ENCODE measurements at regions not wholly inside any gene's neighbourhood (a gene's known extent, or its start where the extent isn't known, plus 50 kb on each side); places are given as distances from the start of the nearest gene placed in this dataset.

DNA sequence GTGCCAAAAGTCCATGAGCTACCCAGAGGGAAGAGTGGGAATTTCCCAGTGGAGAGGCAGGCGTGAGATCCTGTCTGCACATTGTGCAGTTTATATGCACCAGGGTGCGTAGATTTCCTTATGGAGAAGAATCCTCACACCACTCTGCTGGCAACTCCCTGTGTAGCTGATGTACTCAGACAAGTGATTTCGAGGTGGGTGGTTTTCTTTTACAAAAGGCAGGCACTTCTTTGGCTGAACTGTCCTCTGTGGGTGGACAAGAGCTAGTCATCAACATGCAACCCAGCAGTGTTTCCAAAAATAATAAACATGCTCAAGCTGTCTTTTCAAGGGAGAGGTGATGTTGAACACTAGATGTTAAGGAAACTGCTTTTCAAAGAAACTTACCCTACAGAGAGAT lies 121.7 kb upstream of the NXT1 start:
- no peak for DNase-seq

DNA sequence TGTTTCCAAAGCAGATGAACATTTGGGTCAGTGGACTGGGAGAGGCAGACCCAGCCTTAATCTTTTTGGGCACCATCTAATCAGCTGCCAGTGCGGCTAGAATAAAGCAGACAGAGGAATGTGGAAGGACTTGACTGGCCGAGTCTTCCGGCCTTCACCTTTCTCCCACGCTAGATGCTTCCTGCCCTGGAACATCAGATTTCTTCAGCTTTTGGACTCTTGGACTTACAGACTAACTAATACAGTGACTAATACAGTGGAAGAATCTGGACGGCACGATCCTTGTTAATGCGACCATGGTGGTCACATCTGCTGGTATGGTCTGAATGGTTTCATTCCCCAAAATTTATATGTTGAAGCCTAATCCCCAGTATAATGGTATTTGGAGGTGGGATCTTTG lies 122.6 kb upstream of the NXT1 start:
- no peak for DNase-seq

DNA sequence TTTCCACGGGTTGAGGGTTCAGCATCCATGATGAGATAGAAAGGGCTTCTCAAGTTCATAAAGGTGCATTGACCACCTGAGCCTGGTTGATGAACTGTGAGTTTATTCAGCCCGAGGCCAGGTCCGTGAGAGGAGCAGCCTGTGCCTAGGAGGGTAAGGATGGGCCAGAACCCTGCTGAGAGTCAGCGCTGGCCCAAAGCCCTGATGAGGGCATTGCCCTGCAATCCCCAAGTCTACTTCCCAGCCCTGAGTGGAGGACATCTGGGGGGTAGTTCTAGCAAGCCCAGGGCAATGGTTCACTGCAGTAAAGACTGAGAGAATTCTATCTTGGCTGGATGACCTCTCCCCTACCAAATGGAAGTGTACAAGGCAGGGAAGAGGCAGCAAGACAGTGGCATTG lies 123.3 kb upstream of the NXT1 start:
- DNase-seq = no peak

DNA sequence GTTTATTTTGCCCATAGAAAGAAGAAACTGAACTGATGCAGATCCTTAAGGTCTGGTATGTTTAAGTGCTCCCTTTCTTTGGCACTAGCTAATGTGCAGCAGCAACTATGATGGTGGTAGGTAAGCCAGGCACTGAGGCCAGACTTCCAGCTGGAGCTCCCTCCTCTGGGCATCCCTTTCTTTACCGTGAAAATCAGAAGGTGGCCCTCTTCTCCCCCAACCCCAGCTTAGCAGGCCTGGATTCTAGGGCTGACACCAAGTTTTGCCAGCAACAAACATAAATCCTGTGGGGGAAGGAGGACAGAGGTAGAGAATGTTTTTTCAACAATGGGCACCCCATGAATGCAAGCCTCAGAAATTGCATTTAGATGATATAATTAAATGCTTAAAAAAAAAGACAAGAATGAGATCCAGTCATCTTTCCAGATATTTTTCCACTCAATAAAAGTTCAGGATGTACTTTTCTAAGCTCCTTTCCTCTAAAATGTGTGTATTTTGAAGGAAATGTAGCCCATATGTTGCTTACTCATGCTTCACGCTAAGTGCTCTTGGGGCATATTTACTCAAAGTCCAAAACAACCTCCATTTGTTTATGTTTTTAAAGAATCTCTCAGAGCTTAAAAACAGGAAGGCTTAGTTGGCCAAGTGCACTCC lies 123.9 kb upstream of the NXT1 start:
- no peak for DNase-seq

DNA sequence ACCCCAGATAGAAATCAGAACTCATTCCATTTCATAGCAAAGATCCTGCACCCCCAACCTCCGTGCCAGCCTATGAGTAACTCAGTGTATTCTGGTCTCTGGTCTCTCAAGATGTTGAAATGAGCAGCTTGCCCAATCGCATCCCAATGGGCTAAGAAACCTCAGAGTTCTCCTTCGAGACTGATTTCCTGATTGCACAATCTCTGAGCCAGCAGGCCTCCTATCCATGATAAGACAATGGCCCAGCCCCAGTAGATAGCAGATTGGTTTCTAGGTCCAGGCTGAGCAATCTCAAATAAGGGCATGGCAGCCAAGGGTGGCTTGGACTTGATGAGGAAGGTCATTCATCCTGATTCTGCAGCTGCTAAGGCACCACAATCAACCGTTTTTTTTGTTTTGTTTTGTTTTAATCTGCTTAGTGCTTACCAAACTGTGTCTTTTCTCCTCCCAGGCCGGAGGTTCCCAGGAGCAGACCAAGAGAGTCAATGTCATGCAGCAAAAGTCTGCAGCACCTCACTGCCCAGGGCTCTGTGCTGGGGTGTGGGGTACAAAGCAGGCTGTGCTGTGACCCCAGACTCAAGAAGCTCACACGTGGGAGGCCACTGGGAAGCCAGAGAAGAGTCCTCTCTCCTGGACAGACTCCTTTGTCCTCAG lies 125.1 kb upstream of the NXT1 start:
- DNase-seq = no peak

DNA sequence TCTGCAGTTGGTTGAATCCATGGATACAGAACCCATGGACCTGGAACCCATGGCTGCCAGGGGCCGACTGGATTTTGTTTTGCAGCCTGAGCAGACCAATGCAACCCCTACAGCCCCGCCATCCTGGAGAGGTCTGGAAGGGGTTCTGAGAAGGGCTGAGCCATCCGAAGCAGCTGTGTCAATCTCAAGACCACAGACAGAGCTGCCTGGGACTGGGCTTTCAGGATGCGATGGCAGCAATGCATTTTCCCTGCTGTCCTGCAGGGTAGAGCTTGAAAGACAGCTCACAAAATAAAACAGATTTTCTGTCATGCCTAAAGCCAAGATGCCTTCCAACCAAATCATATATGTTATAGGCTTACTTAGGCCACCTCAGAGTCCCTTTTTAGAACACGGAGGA lies 125.8 kb upstream of the NXT1 start:
- DNase-seq = no peak

DNA sequence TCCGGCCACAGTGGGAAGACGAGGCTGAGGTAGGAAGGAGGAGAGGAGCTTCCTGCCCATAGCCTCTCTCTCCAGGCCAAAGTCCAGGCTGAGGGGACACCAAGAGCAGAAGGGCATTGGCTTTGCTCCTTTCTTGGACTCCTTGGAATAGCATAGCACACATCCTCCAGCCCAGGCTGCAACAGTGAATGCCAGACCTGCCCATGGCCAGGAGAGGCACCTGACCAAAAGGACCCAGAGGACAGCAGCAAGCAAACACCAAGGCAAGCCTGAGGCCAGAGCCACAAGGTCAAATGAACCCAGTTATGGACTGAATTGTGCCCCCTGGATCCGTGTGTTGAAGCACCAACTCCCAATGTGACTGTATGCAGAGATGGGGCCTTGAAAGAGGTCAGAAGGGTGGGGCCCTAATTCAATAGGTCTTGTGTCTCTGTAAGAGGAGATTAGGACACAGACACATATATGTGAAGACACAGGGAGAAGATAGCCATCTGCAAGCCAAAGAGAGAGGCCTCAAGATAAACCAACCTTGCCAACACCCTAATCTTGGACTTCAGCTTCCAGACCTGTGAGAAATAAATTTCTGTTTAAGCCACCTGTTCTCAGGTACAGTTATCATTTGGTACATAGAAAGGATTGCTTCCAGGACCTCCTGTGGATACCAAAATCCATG lies 126.5 kb upstream of the NXT1 start:
- DNase-seq = no peak

DNA sequence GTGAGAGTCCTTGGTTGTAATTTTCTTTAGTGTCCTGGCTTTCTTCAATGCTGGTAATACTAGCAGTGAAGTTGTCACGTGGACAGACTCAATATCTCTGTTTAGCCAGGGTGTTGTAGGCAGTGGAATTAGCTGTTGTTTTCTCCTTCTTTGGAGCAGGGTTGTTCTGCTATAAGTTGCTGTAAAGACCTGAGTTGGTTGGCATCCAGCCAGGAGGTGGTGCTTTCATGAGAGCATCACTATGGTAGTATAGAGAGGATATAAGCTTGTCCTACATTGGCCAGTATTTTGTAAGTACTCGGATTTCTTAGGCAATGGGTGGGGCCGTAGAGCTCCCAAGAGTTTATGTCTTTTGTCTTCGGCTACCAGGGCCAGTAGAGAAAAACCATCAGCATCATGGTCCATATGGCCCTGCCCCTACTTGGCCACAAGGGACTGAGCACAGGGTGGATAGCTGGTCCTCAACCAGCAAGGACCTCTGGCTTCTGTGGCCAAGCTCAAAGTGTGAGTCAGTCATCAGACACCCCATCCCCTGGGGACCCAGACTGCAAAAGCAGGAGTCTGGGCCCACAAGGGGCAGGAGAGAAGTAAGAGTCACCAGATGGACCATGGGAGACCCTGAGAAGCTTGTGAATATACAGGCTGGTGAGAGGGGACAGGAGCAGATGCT lies 127.9 kb upstream of the NXT1 start:
- no peak for DNase-seq

DNA sequence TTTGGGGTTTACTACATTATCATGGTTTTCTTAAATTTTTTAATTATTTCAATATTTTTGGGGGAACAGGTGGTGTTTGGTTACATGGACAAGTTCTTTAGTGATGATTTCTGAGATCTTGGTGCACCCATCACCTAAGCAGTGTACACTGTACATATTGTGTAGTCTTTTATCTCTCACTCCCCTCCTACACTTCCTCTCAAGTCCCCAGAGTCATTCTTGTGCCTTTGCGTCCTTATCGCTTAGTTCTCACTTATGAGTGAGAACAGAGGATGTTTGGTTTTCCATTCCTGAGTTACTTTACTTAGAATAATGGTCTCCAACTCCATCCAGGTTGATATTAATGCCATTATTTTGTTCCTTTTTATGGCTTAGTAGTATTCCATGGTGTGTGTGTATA lies 130.9 kb upstream of the CD93 start:
- DNase-seq = no peak

DNA sequence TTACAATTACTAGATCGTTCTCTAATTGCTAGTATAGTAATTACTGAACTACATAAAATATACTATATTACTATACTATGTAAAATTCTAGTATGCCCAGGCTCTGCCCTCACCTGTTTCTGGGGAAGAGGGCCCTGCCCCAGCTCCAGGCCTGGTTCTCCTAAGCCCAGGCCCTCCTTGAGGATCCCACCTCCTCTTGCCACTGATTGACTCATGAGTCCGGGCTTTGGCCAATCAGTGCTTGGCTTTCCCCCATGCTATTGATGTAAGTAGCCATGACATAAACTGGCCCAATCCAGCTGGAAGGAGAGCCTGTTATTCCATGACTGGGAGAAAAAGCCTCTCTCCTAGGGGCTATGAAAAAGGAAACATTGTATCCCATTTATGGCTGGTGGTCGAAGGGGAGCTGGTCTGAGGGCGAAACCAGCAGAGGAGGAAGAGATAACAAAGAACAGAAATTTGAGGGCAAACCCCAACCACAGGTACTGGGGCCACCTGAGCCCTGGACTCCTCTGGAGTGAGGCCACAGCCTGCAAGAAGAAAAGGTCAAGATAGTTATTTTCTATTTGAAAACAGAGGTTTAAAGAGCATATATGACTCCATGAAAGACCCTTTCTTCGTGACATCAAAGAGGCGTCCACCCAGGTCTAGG lies 129.3 kb upstream of the CD93 start:
- DNase-seq = no peak

DNA sequence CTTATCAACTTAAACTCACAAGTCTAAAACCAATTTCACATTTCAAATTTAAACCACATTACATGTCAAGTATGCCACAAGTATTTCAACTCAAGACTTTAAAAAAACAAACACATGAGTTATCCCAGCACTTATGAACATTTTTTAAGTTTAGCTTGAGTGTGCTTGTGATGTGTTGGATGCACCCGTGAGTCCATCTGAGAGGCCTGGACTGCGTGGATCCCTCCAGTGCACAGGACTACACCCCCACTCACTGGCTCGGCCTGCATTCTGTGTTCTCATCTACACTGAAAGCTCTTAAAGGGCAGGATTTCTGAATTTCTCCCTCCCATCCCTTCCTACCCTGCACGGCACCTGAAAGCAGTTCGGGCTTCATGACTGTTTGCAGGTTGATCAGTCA lies 128.8 kb upstream of the CD93 start:
- no peak for DNase-seq

DNA sequence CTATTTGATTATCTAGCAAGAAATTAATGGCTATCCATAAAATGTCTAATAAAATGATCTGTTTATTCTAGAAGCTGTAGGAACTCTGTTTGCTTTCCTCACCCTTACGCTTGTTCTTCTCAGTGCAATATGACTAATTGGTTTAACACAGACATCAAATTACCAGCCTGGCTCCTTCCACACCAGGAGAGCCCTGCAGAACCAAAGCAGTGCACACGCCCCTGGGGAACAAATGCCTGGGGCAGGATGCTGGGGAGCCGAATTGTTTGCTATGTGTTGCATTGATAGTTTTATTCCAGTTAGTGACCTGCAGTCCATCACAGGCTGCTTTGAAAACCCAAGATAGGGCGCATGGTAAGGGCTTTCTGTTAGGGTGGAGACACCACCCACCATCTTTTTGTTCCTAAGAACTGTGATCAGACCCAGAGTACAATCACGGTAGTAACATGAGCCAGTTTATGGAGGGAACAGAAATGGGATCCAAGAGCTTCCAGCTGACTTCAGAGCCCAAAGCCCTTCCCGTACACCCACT lies 126.4 kb upstream of the CD93 start:
- DNase-seq = no peak

DNA sequence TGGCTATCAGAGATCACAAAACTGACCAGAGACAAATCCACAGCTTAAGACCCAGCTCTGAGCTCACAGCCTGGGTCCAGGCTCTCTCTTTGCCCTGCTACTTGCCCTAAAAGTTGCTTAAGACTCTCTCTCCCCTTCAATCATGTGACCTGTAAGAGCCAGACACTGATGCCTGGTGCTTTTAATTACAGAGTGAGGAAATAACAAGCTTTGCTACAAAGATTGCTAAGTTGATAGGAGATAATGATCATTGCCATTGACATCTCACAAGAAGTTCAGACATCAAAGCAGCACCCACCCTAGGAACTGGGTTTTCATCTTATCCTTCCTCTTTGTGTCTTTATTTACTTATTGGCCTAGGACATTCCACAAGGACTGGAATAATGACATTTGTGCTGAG lies 125.9 kb upstream of the CD93 start:
- no peak for DNase-seq

DNA sequence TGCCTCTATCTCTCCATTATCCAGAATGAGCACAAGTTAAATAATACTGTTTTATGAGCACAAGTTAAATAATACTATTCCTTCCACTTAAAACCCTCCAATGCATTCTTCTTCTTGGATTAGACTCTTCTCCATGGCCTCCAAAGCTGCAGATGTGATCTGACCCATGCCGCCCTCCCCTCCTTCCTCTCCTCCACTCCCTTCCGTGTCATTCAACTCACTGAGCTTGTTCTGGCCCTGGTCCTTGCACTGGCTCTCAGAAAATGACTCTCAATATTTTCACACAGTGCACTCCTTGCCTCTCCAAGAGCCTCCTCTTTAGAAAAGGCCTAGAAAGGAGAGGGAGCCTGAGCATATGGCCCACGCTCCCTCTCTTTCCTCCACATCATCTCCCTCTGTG lies 125.0 kb upstream of the CD93 start:
- no peak for DNase-seq

DNA sequence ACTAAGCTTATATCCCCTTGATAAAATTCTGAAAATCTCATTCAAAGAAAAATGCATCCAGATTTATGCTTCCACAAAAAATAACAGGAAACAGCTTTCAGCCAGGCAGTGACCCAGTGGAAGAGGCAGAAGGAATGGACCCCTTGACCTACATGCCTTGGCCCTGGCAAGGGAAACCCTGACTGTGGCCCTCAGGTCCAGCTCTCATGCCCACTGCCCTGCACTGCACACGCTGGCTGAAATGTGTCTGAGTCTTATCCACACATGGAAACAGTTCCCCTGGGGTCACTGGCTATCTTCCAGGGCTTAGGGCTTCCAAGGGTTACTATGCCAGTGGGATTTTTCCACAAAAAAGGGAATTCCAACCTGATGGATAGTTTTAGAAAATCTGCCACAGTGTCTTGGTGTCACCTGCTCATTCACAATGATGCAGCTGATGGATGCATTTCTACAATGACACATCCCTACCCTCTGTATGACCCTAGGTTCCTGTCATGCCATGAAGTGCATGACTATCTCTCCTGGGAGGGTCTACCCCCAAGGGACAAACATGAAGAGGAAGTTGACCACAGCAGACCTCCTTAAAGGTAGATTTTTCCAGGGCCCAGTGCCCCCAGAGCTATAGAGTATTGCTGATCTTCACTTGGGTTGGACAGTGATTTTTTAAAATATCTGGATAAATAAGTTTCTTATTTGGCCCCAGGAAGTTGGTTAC lies 121.9 kb upstream of the CD93 start:
- no peak for DNase-seq

DNA sequence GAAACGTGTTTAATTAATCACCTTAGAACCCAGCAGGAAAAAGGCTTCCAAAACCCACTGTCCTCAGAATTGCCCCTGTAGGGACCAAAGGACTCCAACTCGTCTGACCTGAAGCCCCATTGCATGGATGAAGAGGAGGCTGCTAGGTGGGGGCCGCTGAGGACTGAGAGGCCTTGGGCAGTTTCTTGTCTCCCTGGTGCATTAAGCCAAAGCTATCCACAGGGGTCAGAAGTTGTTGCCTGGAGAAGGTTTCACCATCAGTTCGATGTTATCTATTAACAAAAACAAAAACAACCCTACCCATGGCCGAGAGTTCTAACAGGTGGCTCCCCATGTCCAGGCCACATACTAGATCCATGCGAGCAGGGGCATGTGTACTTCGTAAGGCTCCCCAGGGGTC lies 120.9 kb upstream of the CD93 start:
- DNase-seq = no peak

DNA sequence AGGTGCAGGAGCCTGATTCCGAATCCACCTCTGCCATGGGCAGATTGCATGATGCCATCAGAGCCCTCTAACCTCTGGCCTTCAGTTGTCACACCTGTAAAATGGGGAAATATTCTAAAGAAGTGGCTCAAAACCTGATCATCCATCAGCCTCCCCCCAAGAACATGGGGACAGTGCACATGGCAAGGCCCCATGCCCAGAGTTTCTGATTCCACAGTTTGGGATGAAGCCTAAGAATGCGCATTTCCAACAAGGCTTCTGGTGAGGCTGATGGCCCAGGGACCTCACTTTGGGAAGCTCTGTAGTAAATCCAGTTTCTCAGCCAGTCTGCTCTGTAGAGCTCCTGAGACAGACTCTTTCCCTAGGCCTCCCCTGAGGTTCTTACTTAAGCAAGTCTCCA lies 119.9 kb upstream of the CD93 start:
- DNase-seq = no peak

DNA sequence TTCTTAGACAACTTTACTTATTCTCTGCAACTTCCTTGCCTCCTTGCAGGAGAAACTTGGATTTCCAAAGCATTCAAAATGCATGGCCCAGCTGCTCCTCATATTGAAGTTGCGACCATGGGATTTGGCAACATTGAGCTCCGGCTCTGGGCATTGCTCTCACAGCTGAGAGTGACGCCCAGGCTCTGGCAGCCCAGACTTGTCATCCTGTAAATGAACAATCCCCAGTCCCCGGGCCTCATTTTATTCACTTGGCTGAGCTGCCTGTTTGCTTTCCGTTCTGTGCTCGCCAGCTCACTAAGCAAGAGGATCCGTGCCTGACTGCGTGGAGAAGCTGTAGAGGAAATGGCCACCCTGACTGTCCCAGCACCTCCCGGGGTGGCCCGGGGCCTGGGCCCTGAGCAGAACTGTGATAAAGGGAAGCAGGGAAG lies 119.5 kb upstream of the CD93 start:
- no peak for DNase-seq

DNA sequence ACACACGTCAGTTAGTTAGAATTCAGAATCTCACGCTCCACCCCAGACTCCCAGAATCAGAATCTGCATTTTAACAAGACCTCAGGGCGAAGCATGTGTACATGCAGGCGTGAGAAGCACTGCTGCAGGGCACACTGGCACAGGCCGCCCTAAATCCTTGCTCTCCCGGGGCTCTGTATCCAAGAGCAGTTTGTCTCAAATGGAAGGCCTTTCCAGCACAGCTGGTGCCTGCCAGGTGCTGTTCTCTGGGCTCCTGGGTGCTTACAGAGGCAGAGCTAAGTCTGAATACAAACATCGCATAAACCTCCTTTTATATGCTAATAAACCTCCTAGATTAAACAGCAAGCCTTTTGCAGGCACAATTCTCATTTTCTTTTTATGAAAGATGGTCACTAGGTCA lies 119.1 kb upstream of the CD93 start:
- no peak for DNase-seq

DNA sequence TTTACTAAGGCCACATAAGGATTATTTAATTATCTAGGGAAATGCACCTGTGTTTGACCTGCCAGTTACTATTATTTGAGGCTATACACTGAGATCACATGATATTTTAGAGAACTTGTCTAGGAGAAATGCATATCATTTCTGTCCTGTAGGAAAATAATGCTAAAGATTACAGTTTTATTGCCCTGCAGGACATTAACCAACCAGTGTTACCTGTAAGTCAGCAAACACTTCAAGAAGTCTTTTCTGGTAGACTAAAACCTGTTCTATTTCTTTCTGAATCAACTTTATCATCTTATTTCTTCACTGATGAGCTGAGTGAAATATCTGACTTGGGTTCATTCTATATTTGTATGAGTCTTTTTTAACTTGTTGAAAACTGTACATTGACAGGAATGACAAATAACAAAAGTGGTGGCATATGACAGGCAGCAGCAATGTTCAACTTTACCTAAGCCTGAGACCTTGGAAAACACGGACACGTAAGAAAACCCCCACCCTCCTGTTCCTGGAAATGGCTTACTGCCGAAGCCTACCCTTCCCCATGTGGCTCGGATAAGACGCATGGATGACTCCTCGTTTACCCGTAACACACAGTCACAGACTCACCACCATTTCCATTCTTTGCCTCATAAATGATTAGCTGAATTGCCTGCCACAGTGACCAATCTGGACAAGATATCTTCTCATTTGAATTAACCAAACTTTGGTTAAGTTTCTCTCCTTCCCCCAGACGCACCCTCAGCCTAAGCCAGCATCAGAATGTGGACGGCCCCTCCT lies 118.0 kb upstream of the CD93 start:
- no peak for DNase-seq

DNA sequence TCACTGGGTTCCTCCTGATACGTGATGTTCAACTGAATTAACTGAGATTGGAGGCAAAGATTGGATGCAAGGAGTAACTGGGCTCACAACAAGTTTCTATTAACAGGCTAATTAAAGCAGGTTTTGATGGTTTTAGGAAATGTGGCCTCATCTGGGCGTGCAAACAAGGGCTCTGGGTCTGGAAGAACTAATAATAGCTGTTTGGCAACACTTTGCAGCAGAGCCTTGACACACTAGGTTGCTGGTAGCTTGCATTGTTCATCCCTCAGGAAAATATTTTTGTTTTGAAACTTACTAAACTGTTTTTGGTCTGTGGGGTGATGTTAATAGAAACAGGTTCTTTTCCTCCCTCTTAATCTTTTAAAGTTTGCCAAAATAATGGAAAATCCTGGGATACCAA lies 117.2 kb upstream of the CD93 start:
- no peak for DNase-seq

DNA sequence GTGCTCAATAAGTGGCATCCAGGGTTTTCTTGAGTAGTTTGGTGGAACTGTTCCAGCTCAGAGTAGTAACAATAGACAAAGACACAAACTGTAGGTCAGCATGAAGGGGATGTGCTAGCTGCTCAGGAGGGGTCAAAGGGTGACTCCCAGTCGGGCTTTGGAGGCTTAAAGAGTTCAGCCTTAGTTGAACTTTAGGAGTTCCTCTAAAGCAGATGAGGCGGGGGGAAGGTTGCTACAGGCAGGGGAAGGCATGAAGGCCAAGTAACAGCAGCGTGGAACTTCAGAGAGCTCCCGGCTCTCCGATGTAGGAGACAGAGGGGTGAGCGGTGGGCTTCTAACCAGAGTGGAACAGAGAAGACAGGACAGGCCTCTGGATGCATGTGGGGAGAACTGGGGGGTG lies 115.5 kb upstream of the CD93 start:
- DNase-seq = no peak
